ENCODE measurements at regions not wholly inside any gene's neighbourhood (a gene's known extent, or its start where the extent isn't known, plus 50 kb on each side); places are given as distances from the start of the nearest gene placed in this dataset.

GRCh38 chr10:44308935-44309334 is 76.0 kb downstream of the CXCL12 start:
- no peak for ATAC-seq (ENCODE audit: insufficient read depth, low read depth)
- H3K4me1 ChIP-seq (ENCODE audit: insufficient read depth, low read length) = no peaks in the 10 kb centered on the region
- no peaks in the 10 kb centered on the region for H4K20me1 ChIP-seq (ENCODE audit: insufficient read depth, low read length)
- no peaks in the 10 kb centered on the region for H3K79me2 ChIP-seq (ENCODE audit: insufficient read depth, low read length)
- no peak overlapping the region for H2AFZ ChIP-seq (ENCODE audit: low read depth, low read length)
- no peak for DNase-seq
- no peaks in the 10 kb centered on the region for H3K36me3 ChIP-seq (ENCODE audit: insufficient read depth, low read length)
- H3K9ac ChIP-seq (ENCODE audit: low read depth, low read length) = no peak overlapping the region
- no peak overlapping the region for H3K27ac ChIP-seq (ENCODE audit: low read length)
- no peak overlapping the region for H3K4me2 ChIP-seq (ENCODE audit: insufficient read depth, low read length)
- H3K4me3 ChIP-seq (ENCODE audit: low read depth in 1 of 2, low read length in 2 of 2) = no peak overlapping the region
- no peaks in the 10 kb centered on the region for H3K27me3 ChIP-seq (ENCODE audit: insufficient read depth, low read length, poor library complexity)
- TF ChIP-seq CTCF (IDR thresholded peaks at IDR 0.05; ENCODE audit: borderline replicate concordance, extremely low read depth, low read length, poor library complexity, severe bottlenecking) (no peak), EZH2 (IDR thresholded peaks at IDR 0.05; ENCODE audit: borderline replicate concordance, low read depth, low read length, severe bottlenecking) (no peak)
- H3K9me3 ChIP-seq (ENCODE audit: insufficient read depth, low read length, severe bottlenecking) = no peaks in the 10 kb centered on the region

DNA sequence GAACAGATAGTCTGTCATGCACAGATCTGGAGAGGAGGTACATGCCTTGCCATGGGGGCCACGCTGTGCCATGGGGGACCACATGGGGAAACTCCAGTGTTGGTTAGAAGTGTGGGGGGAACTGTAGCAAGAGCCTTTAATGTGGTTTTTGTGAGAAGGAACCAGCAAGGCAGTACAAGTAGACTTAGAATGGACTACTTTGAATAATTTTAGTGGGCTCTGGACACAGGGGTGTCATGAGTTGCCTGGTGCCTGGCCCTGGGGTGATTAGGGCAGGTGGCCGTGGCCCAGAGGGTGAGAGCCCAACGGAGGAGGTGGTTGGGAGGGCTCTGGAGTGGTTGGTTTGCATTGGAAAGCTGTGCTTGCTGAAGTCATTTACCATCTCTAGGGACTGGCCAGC is 77.2 kb downstream of the CXCL12 start:
- Histone ChIP-seq H3K9me3 (ENCODE audit: insufficient read depth, low read length, severe bottlenecking) (no peaks in the 10 kb centered on the region), H2AFZ (ENCODE audit: low read depth, low read length) (no peak overlapping the region), H3K4me1 (ENCODE audit: insufficient read depth, low read length) (no peaks in the 10 kb centered on the region), H3K9ac (ENCODE audit: low read depth, low read length) (no peak overlapping the region), H3K27me3 (ENCODE audit: insufficient read depth, low read length, poor library complexity) (no peaks in the 10 kb centered on the region), H3K36me3 (ENCODE audit: insufficient read depth, low read length) (no peaks in the 10 kb centered on the region), H3K4me2 (ENCODE audit: insufficient read depth, low read length) (no peak overlapping the region), H3K4me3 (ENCODE audit: low read depth in 1 of 2, low read length in 2 of 2) (no peak overlapping the region), H3K27ac (ENCODE audit: low read length) (no peak overlapping the region), H3K79me2 (ENCODE audit: insufficient read depth, low read length) (no peaks in the 10 kb centered on the region), H4K20me1 (ENCODE audit: insufficient read depth, low read length) (no peaks in the 10 kb centered on the region)
- DNase-seq (no peak), ATAC-seq (ENCODE audit: insufficient read depth, low read depth) (0 out of 3 replicates have a peak, but pooled peaks have one; percentile 35)
- no peak for TF ChIP-seq CTCF (IDR thresholded peaks at IDR 0.05; ENCODE audit: borderline replicate concordance, extremely low read depth, low read length, poor library complexity, severe bottlenecking)
- TF ChIP-seq EZH2 (IDR thresholded peaks at IDR 0.05; ENCODE audit: borderline replicate concordance, low read depth, low read length, severe bottlenecking) = no peak

- ATAC-seq (ENCODE audit: insufficient read depth, low read depth) = no peak; the same call in 2 of the 3 replicates
- Histone ChIP-seq H3K9me3 (ENCODE audit: insufficient read depth, low read length, severe bottlenecking) (no peaks in the 10 kb centered on the region), H3K79me2 (ENCODE audit: insufficient read depth, low read length) (no peaks in the 10 kb centered on the region)
Observed at GRCh38 chr10:44306762-44307161, 78.1 kb downstream of the CXCL12 start.

More at GRCh38 chr10:44306762-44307161, 78.1 kb downstream of the CXCL12 start:
- Histone ChIP-seq H3K4me1 (ENCODE audit: insufficient read depth, low read length) (no peaks in the 10 kb centered on the region), H4K20me1 (ENCODE audit: insufficient read depth, low read length) (no peaks in the 10 kb centered on the region), H3K9ac (ENCODE audit: low read depth, low read length) (no peak overlapping the region), H2AFZ (ENCODE audit: low read depth, low read length) (no peak overlapping the region), H3K27ac (ENCODE audit: low read length) (no peak overlapping the region), H3K4me2 (ENCODE audit: insufficient read depth, low read length) (no peak overlapping the region), H3K27me3 (ENCODE audit: insufficient read depth, low read length, poor library complexity) (no peaks in the 10 kb centered on the region), H3K36me3 (ENCODE audit: insufficient read depth, low read length) (no peaks in the 10 kb centered on the region), H3K4me3 (ENCODE audit: low read depth in 1 of 2, low read length in 2 of 2) (no peak overlapping the region)
- no peak for DNase-seq
- TF ChIP-seq CTCF (IDR thresholded peaks at IDR 0.05; ENCODE audit: borderline replicate concordance, extremely low read depth, low read length, poor library complexity, severe bottlenecking) = peak; percentile 8
- TF ChIP-seq EZH2 (IDR thresholded peaks at IDR 0.05; ENCODE audit: borderline replicate concordance, low read depth, low read length, severe bottlenecking) = no peak
